ENCODE measurements at regions not wholly inside any gene's neighbourhood (a gene's known extent, or its start where the extent isn't known, plus 50 kb on each side); places are given as distances from the start of the nearest gene placed in this dataset.
"Not testable (repeated sequence)": the region's sequence is repeated elsewhere in the genome, so short reads cannot be mapped to it uniquely, and the experiment has no call there.

DNA sequence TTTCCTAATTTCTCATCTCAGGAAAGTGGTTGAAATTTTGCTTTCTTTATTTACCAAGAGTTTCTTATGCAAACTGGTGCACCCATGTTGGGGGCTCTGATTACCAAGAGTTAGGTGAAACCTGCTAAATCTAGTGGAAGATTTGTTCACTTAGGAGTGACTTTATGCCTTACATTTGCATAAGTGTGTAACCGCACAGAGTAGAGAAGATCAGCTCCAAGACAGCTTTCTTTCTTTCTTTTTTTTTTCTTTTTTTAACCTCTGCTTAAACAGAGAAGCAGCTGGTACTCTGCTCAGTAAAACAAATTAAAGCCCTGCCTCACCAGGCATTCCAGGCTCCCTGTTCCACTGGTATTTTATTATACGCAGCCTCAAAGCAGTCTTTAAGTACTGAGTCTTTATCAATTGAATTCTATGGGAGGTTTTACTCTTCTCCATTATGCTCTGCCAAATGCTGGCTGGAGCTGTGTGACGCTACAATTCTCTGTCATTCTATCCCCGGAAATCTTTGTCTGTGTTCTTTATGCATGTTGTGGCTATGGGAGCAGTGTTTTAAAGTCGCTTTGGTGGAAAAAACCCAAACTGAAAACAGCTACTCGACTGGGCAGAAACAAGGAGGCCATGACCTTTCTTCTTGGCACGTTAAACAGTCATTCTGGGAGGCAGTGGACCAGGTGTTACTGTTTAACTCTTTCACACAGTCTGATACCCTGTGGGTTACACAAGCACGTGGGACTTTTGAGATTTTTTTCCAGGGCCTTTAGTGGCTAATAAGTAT is 55.2 kb upstream of the GBE1 start:
- no peak for DNase-seq

DNA sequence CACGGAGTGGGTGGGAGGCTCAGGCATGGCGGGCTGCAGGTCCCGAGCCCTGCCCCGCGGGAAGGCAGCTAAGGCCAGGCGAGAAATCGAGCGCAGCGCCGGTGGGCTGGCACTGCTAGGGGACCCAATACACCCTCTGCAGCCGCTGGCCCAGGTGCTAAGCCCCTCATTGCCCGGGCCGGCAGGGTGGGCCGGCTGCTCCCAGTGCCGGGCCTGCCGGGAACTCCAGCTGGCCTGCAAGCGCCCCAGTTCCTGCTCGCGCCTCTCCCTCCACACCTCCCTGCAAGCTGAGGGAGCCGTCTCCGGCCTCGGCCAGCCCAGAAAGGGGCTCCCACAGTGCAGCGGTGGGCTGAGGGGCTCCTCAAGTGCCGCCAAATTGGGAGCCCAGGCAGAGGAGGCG is 50.7 kb upstream of the GBE1 start:
- DNase-seq = not testable (repeated sequence)

Data from inflammatory macrophage treated with lipopolysaccharide for 4 hours (primary cell).